ENCODE measurements at regions not wholly inside any gene's neighbourhood (a gene's known extent, or its start where the extent isn't known, plus 50 kb on each side); places are given as distances from the start of the nearest gene placed in this dataset.
"Not testable (repeated sequence)": the region's sequence is repeated elsewhere in the genome, so short reads cannot be mapped to it uniquely, and the experiment has no call there.

GRCh38 chr14:104472073-104472472 is 107.5 kb upstream of the C14orf180 start:
- no peak for DNase-seq

- DNase-seq: no peak
These were observed 106.9 kb upstream of the C14orf180 start for GRCh38 chr14:104472536-104473243.

- DNase-seq: no peak
These were observed 106.4 kb upstream of the C14orf180 start for GRCh38 chr14:104473244-104473565.

- no peak for DNase-seq
These were observed 105.7 kb upstream of the C14orf180 start for GRCh38 chr14:104473649-104474494.

GRCh38 chr14:104474495-104475213 is 104.9 kb upstream of the C14orf180 start:
- no peak for DNase-seq

- DNase-seq: no peak
These were observed 104.3 kb upstream of the C14orf180 start for GRCh38 chr14:104475256-104475655.

- DNase-seq: no peak
These were observed 103.8 kb upstream of the C14orf180 start for GRCh38 chr14:104475802-104476201.

GRCh38 chr14:104476437-104476836 is 103.1 kb upstream of the C14orf180 start:
- DNase-seq: no peak

GRCh38 chr14:104477117-104477623 is 102.4 kb upstream of the C14orf180 start:
- no peak for DNase-seq

GRCh38 chr14:104477666-104478380 is 101.7 kb upstream of the C14orf180 start:
- DNase-seq: no peak

- DNase-seq: no peak
These were observed 100.9 kb upstream of the C14orf180 start for GRCh38 chr14:104478656-104479055.

- DNase-seq: no peak
These were observed 99.7 kb upstream of the C14orf180 start for GRCh38 chr14:104479901-104480300.

GRCh38 chr14:104481323-104481722 is 98.2 kb upstream of the C14orf180 start:
- no peak for DNase-seq

- not testable (repeated sequence) for DNase-seq
These were observed 97.5 kb upstream of the C14orf180 start for GRCh38 chr14:104482017-104482416.

- no peak for DNase-seq
These were observed 93.2 kb upstream of the C14orf180 start for GRCh38 chr14:104486222-104486923.

GRCh38 chr14:104494483-104494882 is 85.1 kb upstream of the C14orf180 start:
- no peak for DNase-seq

GRCh38 chr14:104496095-104496494 is 83.5 kb upstream of the C14orf180 start:
- DNase-seq: no peak

- DNase-seq: no peak
These were observed 79.5 kb upstream of the C14orf180 start for GRCh38 chr14:104499784-104500760.

- DNase-seq: no peak
These were observed 77.5 kb upstream of the C14orf180 start for GRCh38 chr14:104502060-104502459.

GRCh38 chr14:104503691-104504090 is 75.9 kb upstream of the C14orf180 start:
- DNase-seq: no peak
